Tibial artery (tissue), 4 donors: ENCODE measurements at regions not wholly inside any gene's neighbourhood (a gene's known extent, or its start where the extent isn't known, plus 50 kb on each side); places are given as distances from the start of the nearest gene placed in this dataset.

Experiments
- DNase-seq, 2 donors: peaks; one replicate each; pipeline ENCODE4 v3.0.0-alpha.2; 2019
- H3K27ac ChIP-seq, 2 donors: fragments of 200-600 bp; sonication (generic) in 1 of 2; 1 replicate in 1 of 2; 2 replicates in 1 of 2; pipeline ENCODE4 v1.5.1; 2018 to 2019; ENCODE audit warnings: mild to moderate bottlenecking in 1 of 2
- H3K27me3 ChIP-seq, 2 donors: fragments of 200-600 bp; sonication (generic) in 1 of 2; one replicate each; pipeline versions ENCODE4 v1.5.1 to v1.6.0; 2016 to 2019
- H3K36me3 ChIP-seq, 3 donors: fragments of 200-600 bp; sonication (generic) in 2 of 3; one replicate each; pipeline ENCODE4 v1.5.1; 2016 to 2019; ENCODE audit warnings: mild to moderate bottlenecking in 2 of 3
- H3K4me1 ChIP-seq, 4 donors: fragments of 200-600 bp; sonication (generic) in 2 of 4; 1 replicate in 3 of 4; 2 replicates in 1 of 4; pipeline ENCODE4 v1.5.1; 2016 to 2019
- H3K4me3 ChIP-seq, 2 donors: fragments of 200-600 bp; sonication (generic) in 1 of 2; 1 replicate in 1 of 2; 2 replicates in 1 of 2; pipeline ENCODE4 v1.5.1; 2018 to 2019; ENCODE audit warnings: mild to moderate bottlenecking in 2 of 2
- H3K9me3 ChIP-seq, 3 donors: fragments of 200-600 bp; sonication (generic) in 1 of 3; one replicate each; pipeline ENCODE4 v1.5.1; 2016 to 2019
- CTCF ChIP-seq, 2 experiments: fragments of 200-600 bp in 1 of 2; fragments of 450-650 bp in 1 of 2; IDR thresholded peaks; one replicate each; pipeline ENCODE4 v1.5.1; 2017 to 2019; ENCODE audit warnings: antibody characterized with exemption in 2 of 2, mild to moderate bottlenecking in 1 of 2, moderate library complexity in 1 of 2
- intact Hi-C: fragments of 100-400 bp; cut with DNase I; formaldehyde crosslinking; loops from one replicate; pipeline ENCODE4 v1.15.0; 2023; ENCODE audit warnings: low total_unique reads

- Histone ChIP-seq H3K4me1 (no peaks in the 10 kb centered on the region), H3K4me3 (no peak overlapping the region), H3K36me3 (no peaks in the 10 kb centered on the region), H3K27ac (no peak overlapping the region), H3K9me3 (no peaks in the 10 kb centered on the region), H3K27me3 (peaks cover 0 to 23% of the 10 kb centered on the region in 2 donors)
- intact Hi-C loops = no loop called here
- DNase-seq = peak in 1 of 2 donors; percentile 51
- TF ChIP-seq CTCF (IDR thresholded peaks at IDR 0.05) = no peak
Measured at GRCh38 chr2:239588451-239589269, 187.8 kb upstream of the HDAC4 start.

- no peak for DNase-seq
- Histone ChIP-seq H3K27ac (no peak overlapping the region), H3K36me3 (no peaks in the 10 kb centered on the region), H3K4me1 (no peaks in the 10 kb centered on the region), H3K9me3 (no peaks in the 10 kb centered on the region), H3K27me3 (peaks cover 0 to 23% of the 10 kb centered on the region in 2 donors), H3K4me3 (no peak overlapping the region)
- TF ChIP-seq CTCF (IDR thresholded peaks at IDR 0.05) = no peak
- intact Hi-C loops = no loop called here
Measured at GRCh38 chr2:239587841-239588240, 187.0 kb upstream of the HDAC4 start.

- no peak overlapping the region for H3K27ac ChIP-seq
- intact Hi-C loops = no loop called here
- H3K36me3 ChIP-seq = no peaks in the 10 kb centered on the region
- no peaks in the 10 kb centered on the region for H3K9me3 ChIP-seq
- DNase-seq = no peak
- no peak for TF ChIP-seq CTCF (IDR thresholded peaks at IDR 0.05)
- H3K27me3 ChIP-seq = peaks cover 0 to 23% of the 10 kb centered on the region in 2 donors
- H3K4me1 ChIP-seq = no peaks in the 10 kb centered on the region
- no peak overlapping the region for H3K4me3 ChIP-seq
Measured at GRCh38 chr2:239587311-239587731, 186.5 kb upstream of the HDAC4 start.

- Histone ChIP-seq H3K27me3 (peaks cover 0 to 23% of the 10 kb centered on the region in 2 donors), H3K4me1 (no peaks in the 10 kb centered on the region), H3K4me3 (no peak overlapping the region), H3K27ac (no peak overlapping the region), H3K36me3 (no peaks in the 10 kb centered on the region), H3K9me3 (no peaks in the 10 kb centered on the region)
- no peak for DNase-seq
- TF ChIP-seq CTCF (IDR thresholded peaks at IDR 0.05) = no peak
- intact Hi-C loops = no loop called here
Measured at GRCh38 chr2:239586651-239587310, 186.0 kb upstream of the HDAC4 start.

- no peak for TF ChIP-seq CTCF (IDR thresholded peaks at IDR 0.05)
- peaks cover 0 to 23% of the 10 kb centered on the region in 2 donors for H3K27me3 ChIP-seq
- H3K4me1 ChIP-seq = no peaks in the 10 kb centered on the region
- H3K36me3 ChIP-seq = no peaks in the 10 kb centered on the region
- no peak overlapping the region for H3K27ac ChIP-seq
- no peaks in the 10 kb centered on the region for H3K9me3 ChIP-seq
- intact Hi-C loops = no loop called here
- DNase-seq = no peak
- H3K4me3 ChIP-seq = no peak overlapping the region
Measured at GRCh38 chr2:239585422-239585821, 184.6 kb upstream of the HDAC4 start.
